Keratinocyte (primary cell): ENCODE measurements at regions not wholly inside any gene's neighbourhood (a gene's known extent, or its start where the extent isn't known, plus 50 kb on each side); places are given as distances from the start of the nearest gene placed in this dataset.

ENCODE experiments used
- DNase-seq: peaks from one replicate; pipeline ENCODE4 v3.0.0-alpha.2; 2011; ENCODE audit warnings: low read depth, missing footprints, low spot score
- FAIRE-seq: peaks from 2 replicates; lab custom pipeline; 2011; peaks lifted over from hg19 to GRCh38; lab: Jason Lieb, UNC
- H2AFZ ChIP-seq: 2 replicates; pipeline ENCODE4 v1.6.0; 2012; ENCODE audit warnings: low read length, control low read depth, inconsistent platforms; ENCODE audit not compliant: control insufficient read depth
- H3K27ac ChIP-seq: 2 replicates; pipeline ENCODE4 v1.5.1; 2011; ENCODE audit warnings: low read length; ENCODE audit not compliant: control insufficient read depth, insufficient read depth
- H3K27me3 ChIP-seq: 3 replicates; pipeline ENCODE4 v1.6.0; 2011; ENCODE audit warnings: low read length; ENCODE audit not compliant: control insufficient read depth, insufficient read depth; ENCODE audit errors: extremely low read depth
- H3K36me3 ChIP-seq, 2 experiments: 2 replicates in 1 of 2; 3 replicates in 1 of 2; pipeline ENCODE4 v1.5.1; 2011; ENCODE audit warnings: low read length in 2 of 2, mild to moderate bottlenecking in 1 of 2; ENCODE audit not compliant: control insufficient read depth in 2 of 2, insufficient read depth in 2 of 2; ENCODE audit errors: extremely low read depth in 1 of 2
- H3K4me1 ChIP-seq: 3 replicates; pipeline ENCODE4 v1.5.1; 2011; ENCODE audit warnings: low read length; ENCODE audit not compliant: control insufficient read depth, insufficient read depth; ENCODE audit errors: extremely low read depth
- H3K4me2 ChIP-seq: 3 replicates; pipeline ENCODE4 v1.6.0; 2011; ENCODE audit warnings: low read depth, low read length; ENCODE audit not compliant: control insufficient read depth, insufficient read depth; ENCODE audit errors: extremely low read depth
- H3K4me3 ChIP-seq, 3 experiments: fragments of 200-600 bp in 1 of 3; sonication (generic) in 1 of 3; 2 replicates in 2 of 3; 3 replicates in 1 of 3; pipeline ENCODE4 v1.5.1; 2011 to 2016; ENCODE audit warnings: low read length in 3 of 3, mild to moderate bottlenecking in 3 of 3, control low read depth in 2 of 3, inconsistent platforms in 1 of 3, low read depth in 1 of 3, mixed read lengths in 1 of 3, mixed run types in 1 of 3, moderate library complexity in 1 of 3; ENCODE audit not compliant: control insufficient read depth in 2 of 3, insufficient read depth in 2 of 3; ENCODE audit errors: extremely low read depth in 1 of 3
- H3K79me2 ChIP-seq: 2 replicates; pipeline ENCODE4 v1.6.0; 2012; ENCODE audit warnings: low read length; ENCODE audit not compliant: control insufficient read depth, insufficient read depth
- H3K9ac ChIP-seq: 3 replicates; pipeline ENCODE4 v1.6.0; 2011; ENCODE audit warnings: low read length; ENCODE audit not compliant: control insufficient read depth, insufficient read depth; ENCODE audit errors: extremely low read depth
- H3K9me1 ChIP-seq: 3 replicates; pipeline ENCODE4 v1.6.0; 2011; ENCODE audit warnings: low read length; ENCODE audit not compliant: control insufficient read depth, insufficient read depth; ENCODE audit errors: extremely low read depth
- H3K9me3 ChIP-seq: 2 replicates; pipeline ENCODE4 v1.5.1; 2012; ENCODE audit warnings: low read depth, low read length; ENCODE audit not compliant: control insufficient read depth
- H4K20me1 ChIP-seq: 3 replicates; pipeline ENCODE4 v1.6.0; 2011; ENCODE audit warnings: low read length; ENCODE audit not compliant: control insufficient read depth, insufficient read depth; ENCODE audit errors: extremely low read depth
- CTCF ChIP-seq, 3 experiments: IDR thresholded peaks in 1 of 3; conservative IDR thresholded peaks in 1 of 3; optimal IDR thresholded peaks in 1 of 3; 2 replicates in 2 of 3; 3 replicates in 1 of 3; pipeline versions ENCODE3 to v1.5.1; 2011; ENCODE audit warnings: low read length in 3 of 3, mild to moderate bottlenecking in 3 of 3, moderate library complexity in 2 of 3, control low read depth in 1 of 3, inconsistent platforms in 1 of 3; ENCODE audit not compliant: insufficient read depth in 2 of 3; ENCODE audit errors: extremely low read depth in 1 of 3
- EZH2 ChIP-seq: IDR thresholded peaks from one replicate; pipeline ENCODE4 v1.6.1; 2012; ENCODE audit warnings: inconsistent platforms, mild to moderate bottlenecking, low read length, moderate library complexity
- dilution Hi-C: fragments of 300-500 bp; cut with MboI; formaldehyde crosslinking; loops from one replicate; pipeline ENCODE4 v1.7.0; 2020; ENCODE audit warnings: low sequenced_read_pairs; ENCODE audit not compliant: extremely low pct_ligation_motif_present

GRCh38 chr5:2381070-2381469, 370.4 kb downstream of the IRX2 start:
- H3K9me3 ChIP-seq = no peaks in the 10 kb centered on the region
- no peak overlapping the region for H2AFZ ChIP-seq
- no peaks in the 10 kb centered on the region for H3K9me1 ChIP-seq
- dilution Hi-C loops = no loop called here
- no peak overlapping the region for H3K4me3 ChIP-seq
- FAIRE-seq (no peak), DNase-seq (no peak)
- H3K9ac ChIP-seq = no peak overlapping the region
- no peak overlapping the region for H3K4me2 ChIP-seq
- no peaks in the 10 kb centered on the region for H3K36me3 ChIP-seq
- H3K27me3 ChIP-seq = no peaks in the 10 kb centered on the region
- no peaks in the 10 kb centered on the region for H3K79me2 ChIP-seq
- TF ChIP-seq EZH2 (no peak), CTCF (optimal IDR thresholded peaks at IDR 0.05 in 1 of 3, IDR thresholded peaks at IDR 0.05 in 1 of 3, conservative IDR thresholded peaks at IDR 0.05 in 1 of 3; ENCODE audit: extremely low read depth in 1 of 3, insufficient read depth in 2 of 3, low read length in 3 of 3) (no peak)
- H3K27ac ChIP-seq = no peak overlapping the region
- H3K4me1 ChIP-seq = no peaks in the 10 kb centered on the region
- no peaks in the 10 kb centered on the region for H4K20me1 ChIP-seq

DNA sequence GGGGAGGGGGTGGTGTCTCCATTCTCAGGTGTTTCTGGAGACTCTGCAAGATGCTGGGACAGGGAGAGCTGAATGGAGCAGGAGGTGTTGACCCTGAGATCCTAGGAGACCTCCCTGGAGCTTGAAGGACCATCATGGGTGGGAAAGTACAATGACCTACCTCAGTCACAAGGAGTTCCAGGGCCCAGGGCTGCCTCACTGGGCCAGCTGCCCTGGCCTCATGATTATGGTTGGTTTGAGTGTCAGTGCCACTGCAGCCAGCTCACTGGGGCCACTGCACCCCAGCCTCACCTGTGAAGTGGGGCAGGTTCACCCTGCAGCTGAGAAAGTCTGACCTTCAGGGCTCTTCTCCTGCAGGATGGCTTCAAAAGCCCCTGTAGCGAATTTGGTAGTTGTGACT, 372.5 kb downstream of the IRX2 start:
- Histone ChIP-seq H3K36me3 (no peaks in the 10 kb centered on the region), H3K4me1 (no peaks in the 10 kb centered on the region), H2AFZ (no peak overlapping the region), H3K9ac (no peak overlapping the region), H3K79me2 (no peaks in the 10 kb centered on the region), H3K27me3 (no peaks in the 10 kb centered on the region), H3K27ac (no peak overlapping the region), H3K9me1 (no peaks in the 10 kb centered on the region), H4K20me1 (no peaks in the 10 kb centered on the region), H3K4me2 (no peak overlapping the region), H3K4me3 (no peak overlapping the region), H3K9me3 (no peaks in the 10 kb centered on the region)
- TF ChIP-seq CTCF (optimal IDR thresholded peaks at IDR 0.05 in 1 of 3, IDR thresholded peaks at IDR 0.05 in 1 of 3, conservative IDR thresholded peaks at IDR 0.05 in 1 of 3; ENCODE audit: extremely low read depth in 1 of 3, insufficient read depth in 2 of 3, low read length in 3 of 3) (no peak), EZH2 (no peak)
- no peak for FAIRE-seq
- no peak for DNase-seq
- dilution Hi-C loops = no loop called here
